ENCODE measurements at regions not wholly inside any gene's neighbourhood (a gene's known extent, or its start where the extent isn't known, plus 50 kb on each side); places are given as distances from the start of the nearest gene placed in this dataset.

GRCh38 chrX:67094061-67094460 is 449.8 kb upstream of the AR start:
- ATAC-seq (no peak), DNase-seq (no peak)
- CTCF ChIA-PET: no interaction called here
- H3K79me2 ChIP-seq (ENCODE audit: low read length): no peaks in the 10 kb centered on the region
- no peaks in the 10 kb centered on the region for H4K20me1 ChIP-seq (ENCODE audit: low read length)
- no TSS peak for BruUV-seq (replicated peaks)
- no peak overlapping the region for H3K27ac ChIP-seq (ENCODE audit: low read length)
- H3K4me2 ChIP-seq (ENCODE audit: low read length): no peak overlapping the region
- H3F3A ChIP-seq (ENCODE audit: low read length, unreplicated experiment): no peaks in the 10 kb centered on the region
- TF ChIP-seq CTCF (conservative IDR thresholded peaks at IDR 0.05; ENCODE audit: low read depth, low read length) (no peak), EZH2 (IDR thresholded peaks at IDR 0.05; ENCODE audit: low read length, unreplicated experiment) (no peak), EZH2phosphoT487 (IDR thresholded peaks at IDR 0.05; ENCODE audit: borderline replicate concordance, low read length) (no peak)
- H3K36me3 ChIP-seq (ENCODE audit: low read depth, low read length): no peaks in the 10 kb centered on the region
- H3K27me3 ChIP-seq (ENCODE audit: low read length): no peaks in the 10 kb centered on the region
- intact Hi-C loops (cut with micrococcal nuclease): no loop called here
- no peaks in the 10 kb centered on the region for H3K9me3 ChIP-seq (ENCODE audit: low read length)
- H3K9ac ChIP-seq (ENCODE audit: low read length): no peak overlapping the region
- POLR2A ChIA-PET (ENCODE audit: unreplicated experiment): no interaction called here
- no peaks in the 10 kb centered on the region for H3K9me2 ChIP-seq (replicated peaks; ENCODE audit: low read length)
- no peak overlapping the region for H3K4me3 ChIP-seq (ENCODE audit: low read length)
- H2AFZ ChIP-seq (ENCODE audit: low read length): no peak overlapping the region
- no peaks in the 10 kb centered on the region for H3K4me1 ChIP-seq (ENCODE audit: insufficient read depth, low read length)

GRCh38 chrX:67050760-67051159 is 411.9 kb upstream of the EDA2R start:
- ChIA-PET CTCF (no interaction called here), POLR2A (ENCODE audit: unreplicated experiment) (no interaction called here)
- intact Hi-C loops (cut with micrococcal nuclease): no loop called here
- Histone ChIP-seq H4K20me1 (ENCODE audit: low read length) (no peaks in the 10 kb centered on the region), H3K79me2 (ENCODE audit: low read length) (no peaks in the 10 kb centered on the region), H3K4me3 (ENCODE audit: low read length) (no peak overlapping the region), H3K4me2 (ENCODE audit: low read length) (no peak overlapping the region), H3K27ac (ENCODE audit: low read length) (no peak overlapping the region), H3K36me3 (ENCODE audit: low read depth, low read length) (no peaks in the 10 kb centered on the region), H3K9me2 (replicated peaks; ENCODE audit: low read length) (no peaks in the 10 kb centered on the region), H2AFZ (ENCODE audit: low read length) (no peak overlapping the region), H3K9me3 (ENCODE audit: low read length) (no peaks in the 10 kb centered on the region), H3K9ac (ENCODE audit: low read length) (no peak overlapping the region), H3F3A (ENCODE audit: low read length, unreplicated experiment) (no peaks in the 10 kb centered on the region), H3K4me1 (ENCODE audit: insufficient read depth, low read length) (no peaks in the 10 kb centered on the region), H3K27me3 (ENCODE audit: low read length) (no peaks in the 10 kb centered on the region)
- TF ChIP-seq CTCF (conservative IDR thresholded peaks at IDR 0.05; ENCODE audit: low read depth, low read length) (no peak), EZH2phosphoT487 (IDR thresholded peaks at IDR 0.05; ENCODE audit: borderline replicate concordance, low read length) (no peak), EZH2 (IDR thresholded peaks at IDR 0.05; ENCODE audit: low read length, unreplicated experiment) (no peak)
- DNase-seq (no peak), ATAC-seq (no peak)
- BruUV-seq (replicated peaks): no TSS peak

GRCh38 chrX:67044866-67045265 is 406.0 kb upstream of the EDA2R start:
- no peaks in the 10 kb centered on the region for H3K9me3 ChIP-seq (ENCODE audit: low read length)
- intact Hi-C loops (cut with micrococcal nuclease): no loop called here
- no peaks in the 10 kb centered on the region for H3K4me1 ChIP-seq (ENCODE audit: insufficient read depth, low read length)
- H3F3A ChIP-seq (ENCODE audit: low read length, unreplicated experiment): no peaks in the 10 kb centered on the region
- H3K27me3 ChIP-seq (ENCODE audit: low read length): no peaks in the 10 kb centered on the region
- TF ChIP-seq EZH2 (IDR thresholded peaks at IDR 0.05; ENCODE audit: low read length, unreplicated experiment): no peak
- no peak for TF ChIP-seq CTCF (conservative IDR thresholded peaks at IDR 0.05; ENCODE audit: low read depth, low read length)
- no peak for TF ChIP-seq EZH2phosphoT487 (IDR thresholded peaks at IDR 0.05; ENCODE audit: borderline replicate concordance, low read length)
- H3K79me2 ChIP-seq (ENCODE audit: low read length): no peaks in the 10 kb centered on the region
- BruUV-seq (replicated peaks): no TSS peak
- H2AFZ ChIP-seq (ENCODE audit: low read length): no peak overlapping the region
- no peak overlapping the region for H3K4me2 ChIP-seq (ENCODE audit: low read length)
- H3K36me3 ChIP-seq (ENCODE audit: low read depth, low read length): no peaks in the 10 kb centered on the region
- H3K9ac ChIP-seq (ENCODE audit: low read length): no peak overlapping the region
- ChIA-PET CTCF (no interaction called here), POLR2A (ENCODE audit: unreplicated experiment) (no interaction called here)
- H3K4me3 ChIP-seq (ENCODE audit: low read length): no peak overlapping the region
- H3K9me2 ChIP-seq (replicated peaks; ENCODE audit: low read length): no peaks in the 10 kb centered on the region
- H3K27ac ChIP-seq (ENCODE audit: low read length): no peak overlapping the region
- H4K20me1 ChIP-seq (ENCODE audit: low read length): no peaks in the 10 kb centered on the region
- DNase-seq: no peak
- no peak for ATAC-seq

Data from PC-3 (cell line).